ENCODE measurements at regions not wholly inside any gene's neighbourhood (a gene's known extent, or its start where the extent isn't known, plus 50 kb on each side); places are given as distances from the start of the nearest gene placed in this dataset.

DNA sequence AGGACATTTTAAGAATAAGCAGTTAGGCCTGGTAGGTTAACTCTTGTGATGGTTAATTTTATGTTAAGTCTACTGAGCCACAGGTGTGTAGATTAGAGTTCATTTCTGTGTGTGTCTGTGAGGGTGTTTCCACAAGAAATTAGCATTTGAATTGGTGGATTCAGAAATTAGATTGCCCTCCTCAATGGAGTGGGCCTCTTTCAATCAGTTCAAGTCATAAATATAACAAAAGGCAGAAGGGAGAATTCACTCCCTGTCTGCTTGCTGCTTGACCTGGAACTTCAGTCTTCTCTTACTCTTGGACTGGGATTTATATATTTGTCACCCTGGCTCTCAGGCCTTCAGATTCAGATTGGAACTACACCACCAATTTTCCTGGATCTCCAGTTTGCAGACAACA lies 55.3 kb upstream of the POM121L12 start:
- H3K27me3 ChIP-seq (ENCODE audit: insufficient read depth, low read depth) = no peaks in the 10 kb centered on the region
- no TSS peak for BruUV-seq (replicated peaks)
- no peaks in the 10 kb centered on the region for H3K9me2 ChIP-seq (ENCODE audit: insufficient read depth)
- no peak overlapping the region for H2AFZ ChIP-seq
- POLR2A ChIA-PET (ENCODE audit: unreplicated experiment) = no interaction called here
- intact Hi-C loops (cut with micrococcal nuclease; ENCODE audit: unreplicated experiment) = no loop called here
- no peaks in the 10 kb centered on the region for H3K9me3 ChIP-seq (ENCODE audit: insufficient read depth, low read depth)
- no peak overlapping the region for H3K27ac ChIP-seq
- no peaks in the 10 kb centered on the region for H4K20me1 ChIP-seq (ENCODE audit: insufficient read depth)
- no peaks in the 10 kb centered on the region for H3K79me2 ChIP-seq (ENCODE audit: low read depth)
- H3F3A ChIP-seq (ENCODE audit: insufficient read depth, low read depth) = no peaks in the 10 kb centered on the region
- no peak for TF ChIP-seq EZH2 (IDR thresholded peaks at IDR 0.05; ENCODE audit: low read depth)
- TF ChIP-seq, protein P1, sequence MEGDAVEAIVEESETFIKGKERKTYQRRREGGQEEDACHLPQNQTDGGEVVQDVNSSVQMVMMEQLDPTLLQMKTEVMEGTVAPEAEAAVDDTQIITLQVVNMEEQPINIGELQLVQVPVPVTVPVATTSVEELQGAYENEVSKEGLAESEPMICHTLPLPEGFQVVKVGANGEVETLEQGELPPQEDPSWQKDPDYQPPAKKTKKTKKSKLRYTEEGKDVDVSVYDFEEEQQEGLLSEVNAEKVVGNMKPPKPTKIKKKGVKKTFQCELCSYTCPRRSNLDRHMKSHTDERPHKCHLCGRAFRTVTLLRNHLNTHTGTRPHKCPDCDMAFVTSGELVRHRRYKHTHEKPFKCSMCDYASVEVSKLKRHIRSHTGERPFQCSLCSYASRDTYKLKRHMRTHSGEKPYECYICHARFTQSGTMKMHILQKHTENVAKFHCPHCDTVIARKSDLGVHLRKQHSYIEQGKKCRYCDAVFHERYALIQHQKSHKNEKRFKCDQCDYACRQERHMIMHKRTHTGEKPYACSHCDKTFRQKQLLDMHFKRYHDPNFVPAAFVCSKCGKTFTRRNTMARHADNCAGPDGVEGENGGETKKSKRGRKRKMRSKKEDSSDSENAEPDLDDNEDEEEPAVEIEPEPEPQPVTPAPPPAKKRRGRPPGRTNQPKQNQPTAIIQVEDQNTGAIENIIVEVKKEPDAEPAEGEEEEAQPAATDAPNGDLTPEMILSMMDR (conservative IDR thresholded peaks at IDR 0.05) = no peak
- H3K36me3 ChIP-seq (ENCODE audit: low read depth) = no peaks in the 10 kb centered on the region
- no peak for DNase-seq
- CTCF ChIA-PET = no interaction called here
- H3K4me1 ChIP-seq (replicated peaks; ENCODE audit: insufficient read depth) = no peaks in the 10 kb centered on the region
- no peak overlapping the region for H3K4me2 ChIP-seq
- H3K4me3 ChIP-seq = no peak overlapping the region

DNA sequence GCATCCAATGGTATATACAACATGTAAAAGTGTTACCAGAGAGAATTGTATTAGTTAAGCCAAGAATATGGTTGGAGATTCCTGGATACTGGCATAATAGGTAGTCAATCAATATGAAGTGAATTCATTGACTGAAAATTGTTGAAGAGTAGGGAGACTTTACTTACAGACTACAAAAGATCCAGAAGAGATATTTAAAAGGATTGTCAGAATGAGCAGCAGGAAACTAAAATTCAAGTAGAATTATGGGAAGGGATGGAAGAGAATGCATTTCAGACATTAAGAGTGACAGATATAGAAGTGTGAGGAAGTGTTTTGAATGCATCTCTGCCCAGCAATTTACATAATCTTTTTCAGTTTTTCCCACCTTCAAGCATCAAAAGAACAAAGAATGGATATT lies 62.3 kb upstream of the POM121L12 start:
- POLR2A ChIA-PET (ENCODE audit: unreplicated experiment) = no interaction called here
- intact Hi-C loops (cut with micrococcal nuclease; ENCODE audit: unreplicated experiment) = no loop called here
- Histone ChIP-seq H3F3A (ENCODE audit: insufficient read depth, low read depth) (no peaks in the 10 kb centered on the region), H3K27me3 (ENCODE audit: insufficient read depth, low read depth) (peaks cover 14% of the 10 kb centered on the region), H2AFZ (no peak overlapping the region), H3K27ac (no peak overlapping the region), H3K79me2 (ENCODE audit: low read depth) (no peaks in the 10 kb centered on the region), H3K4me1 (replicated peaks; ENCODE audit: insufficient read depth) (no peaks in the 10 kb centered on the region), H3K9me2 (ENCODE audit: insufficient read depth) (no peaks in the 10 kb centered on the region), H3K9me3 (ENCODE audit: insufficient read depth, low read depth) (no peaks in the 10 kb centered on the region), H4K20me1 (ENCODE audit: insufficient read depth) (no peaks in the 10 kb centered on the region), H3K4me3 (no peak overlapping the region), H3K36me3 (ENCODE audit: low read depth) (no peaks in the 10 kb centered on the region), H3K4me2 (no peak overlapping the region)
- BruUV-seq (replicated peaks) = no TSS peak
- no peak for TF ChIP-seq EZH2 (IDR thresholded peaks at IDR 0.05; ENCODE audit: low read depth)
- TF ChIP-seq, protein P1 (conservative IDR thresholded peaks at IDR 0.05) = no peak
- DNase-seq = no peak
- CTCF ChIA-PET = interaction anchor here (0.5 kb wide), 1 partner anchor 1124 kb away, joined by 3 read pairs; no protein-coding TSS in a partner anchor

DNA sequence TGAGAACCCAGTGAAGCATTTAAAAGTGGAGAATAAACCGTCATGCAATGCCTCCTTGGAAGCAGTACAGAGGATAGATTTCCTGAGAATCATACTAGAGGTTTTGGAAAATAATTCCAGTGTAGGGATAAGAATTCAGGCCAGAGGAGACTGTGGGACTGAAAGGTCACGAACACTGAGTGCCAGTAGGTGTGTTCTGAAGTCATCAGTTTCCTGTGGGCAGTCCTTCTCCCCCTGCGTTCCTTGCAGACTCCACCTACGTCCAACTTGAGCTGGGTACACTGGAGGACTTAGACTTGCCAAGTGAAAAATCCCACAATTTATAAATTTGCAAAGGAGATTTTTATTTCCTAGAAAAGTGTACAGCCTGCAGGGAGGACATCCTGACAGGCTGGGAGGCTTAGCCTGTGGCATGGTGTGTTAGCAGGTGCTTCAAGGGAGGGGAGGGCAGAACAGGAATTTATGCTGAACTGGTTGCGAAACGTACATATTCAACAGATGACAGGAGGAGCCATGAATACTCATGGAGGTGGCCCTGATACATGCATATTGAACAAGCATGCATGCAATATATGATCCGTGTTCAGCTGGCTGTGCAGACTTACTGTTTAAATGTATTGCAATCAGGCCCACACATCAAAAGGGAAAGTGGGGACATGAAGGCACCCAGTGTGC lies 72.9 kb upstream of the POM121L12 start:
- Histone ChIP-seq H3K36me3 (ENCODE audit: low read depth) (no peaks in the 10 kb centered on the region), H3K9me2 (ENCODE audit: insufficient read depth) (no peaks in the 10 kb centered on the region), H3K27ac (no peak overlapping the region), H3K4me1 (replicated peaks; ENCODE audit: insufficient read depth) (no peaks in the 10 kb centered on the region), H3K79me2 (ENCODE audit: low read depth) (no peaks in the 10 kb centered on the region), H4K20me1 (ENCODE audit: insufficient read depth) (no peaks in the 10 kb centered on the region), H3K27me3 (ENCODE audit: insufficient read depth, low read depth) (peaks cover 4% of the 10 kb centered on the region; the same call in 1 of the 2 replicates), H3F3A (ENCODE audit: insufficient read depth, low read depth) (no peaks in the 10 kb centered on the region), H3K9me3 (ENCODE audit: insufficient read depth, low read depth) (no peaks in the 10 kb centered on the region), H2AFZ (no peak overlapping the region), H3K4me3 (no peak overlapping the region), H3K4me2 (no peak overlapping the region)
- BruUV-seq (replicated peaks) = no TSS peak
- CTCF ChIA-PET = no interaction called here
- intact Hi-C loops (cut with micrococcal nuclease; ENCODE audit: unreplicated experiment) = no loop called here
- DNase-seq = no peak
- TF ChIP-seq, protein P1 (conservative IDR thresholded peaks at IDR 0.05) = no peak
- TF ChIP-seq EZH2 (IDR thresholded peaks at IDR 0.05; ENCODE audit: low read depth) = no peak
- POLR2A ChIA-PET (ENCODE audit: unreplicated experiment) = no interaction called here
